ENCODE measurements at regions not wholly inside any gene's neighbourhood (a gene's known extent, or its start where the extent isn't known, plus 50 kb on each side); places are given as distances from the start of the nearest gene placed in this dataset.

DNA sequence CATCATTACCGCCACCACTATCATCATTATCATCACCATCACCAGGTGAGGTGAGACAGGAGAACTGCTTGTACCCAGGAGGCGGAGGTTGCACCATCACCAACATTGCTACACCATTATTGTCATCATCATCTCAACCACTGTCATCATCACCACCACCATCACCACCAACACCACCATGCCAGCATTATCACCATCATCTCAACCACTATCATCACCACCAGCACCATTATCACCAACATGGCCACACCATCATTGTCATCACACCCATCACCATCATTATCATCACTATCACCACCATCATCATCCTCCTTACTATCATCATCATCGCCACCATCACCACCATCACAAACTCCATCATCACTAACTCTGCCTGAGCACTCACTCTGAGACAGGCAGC is 661.8 kb upstream of the DEFB115 start:
- TF ChIP-seq, protein P1, sequence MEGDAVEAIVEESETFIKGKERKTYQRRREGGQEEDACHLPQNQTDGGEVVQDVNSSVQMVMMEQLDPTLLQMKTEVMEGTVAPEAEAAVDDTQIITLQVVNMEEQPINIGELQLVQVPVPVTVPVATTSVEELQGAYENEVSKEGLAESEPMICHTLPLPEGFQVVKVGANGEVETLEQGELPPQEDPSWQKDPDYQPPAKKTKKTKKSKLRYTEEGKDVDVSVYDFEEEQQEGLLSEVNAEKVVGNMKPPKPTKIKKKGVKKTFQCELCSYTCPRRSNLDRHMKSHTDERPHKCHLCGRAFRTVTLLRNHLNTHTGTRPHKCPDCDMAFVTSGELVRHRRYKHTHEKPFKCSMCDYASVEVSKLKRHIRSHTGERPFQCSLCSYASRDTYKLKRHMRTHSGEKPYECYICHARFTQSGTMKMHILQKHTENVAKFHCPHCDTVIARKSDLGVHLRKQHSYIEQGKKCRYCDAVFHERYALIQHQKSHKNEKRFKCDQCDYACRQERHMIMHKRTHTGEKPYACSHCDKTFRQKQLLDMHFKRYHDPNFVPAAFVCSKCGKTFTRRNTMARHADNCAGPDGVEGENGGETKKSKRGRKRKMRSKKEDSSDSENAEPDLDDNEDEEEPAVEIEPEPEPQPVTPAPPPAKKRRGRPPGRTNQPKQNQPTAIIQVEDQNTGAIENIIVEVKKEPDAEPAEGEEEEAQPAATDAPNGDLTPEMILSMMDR (IDR thresholded peaks at IDR 0.05) = no peak
- no peak for TF ChIP-seq POLR2A (IDR thresholded peaks at IDR 0.05)

Data from adrenal gland (tissue), 5 donors.